Loucy (cell line): ENCODE measurements at regions not wholly inside any gene's neighbourhood (a gene's known extent, or its start where the extent isn't known, plus 50 kb on each side); places are given as distances from the start of the nearest gene placed in this dataset.

ENCODE experiments used
- H2AFZ ChIP-seq: fragments of 200-600 bp; sonication (generic); 2 replicates; pipeline ENCODE4 v1.6.0; 2016; ENCODE audit warnings: antibody characterized with exemption, mild to moderate bottlenecking, low read length, moderate library complexity
- H3F3A ChIP-seq: fragments of 200-600 bp; 2 replicates; pipeline ENCODE4 v1.6.0; 2016; ENCODE audit warnings: antibody characterized with exemption, low read depth, mild to moderate bottlenecking
- H3K27me3 ChIP-seq: fragments of 200-600 bp; sonication (generic); 2 replicates; pipeline ENCODE4 v1.6.1; 2014; ENCODE audit warnings: low read length, mild to moderate bottlenecking; ENCODE audit not compliant: insufficient read depth, poor library complexity, severe bottlenecking
- H3K36me3 ChIP-seq: fragments of 200-600 bp; sonication (generic); 2 replicates; pipeline ENCODE4 v1.6.1; 2016; ENCODE audit warnings: low read length; ENCODE audit not compliant: insufficient read depth
- H3K4me1 ChIP-seq: fragments of 200-600 bp; sonication (generic); 2 replicates; pipeline ENCODE4 v1.5.1; 2014; ENCODE audit warnings: low read length, mild to moderate bottlenecking; ENCODE audit not compliant: insufficient read depth, poor library complexity, severe bottlenecking
- H3K4me2 ChIP-seq: fragments of 200-600 bp; sonication (generic); 2 replicates; pipeline ENCODE4 v1.6.0; 2014; ENCODE audit warnings: antibody characterized with exemption, low read length, low read depth, mild to moderate bottlenecking; ENCODE audit not compliant: poor library complexity, severe bottlenecking
- H3K4me3 ChIP-seq: fragments of 200-600 bp; sonication (generic); 2 replicates; pipeline ENCODE4 v1.5.1; 2014; ENCODE audit warnings: low read length, mild to moderate bottlenecking, mixed read lengths; ENCODE audit not compliant: poor library complexity, severe bottlenecking
- H3K79me2 ChIP-seq: fragments of 200-600 bp; sonication (generic); 2 replicates; pipeline ENCODE4 v1.6.1; 2014; ENCODE audit warnings: low read length; ENCODE audit not compliant: insufficient read depth
- H3K9ac ChIP-seq: fragments of 200-600 bp; sonication (generic); 2 replicates; pipeline ENCODE4 v1.6.0; 2014; ENCODE audit warnings: mild to moderate bottlenecking, low read depth, low read length, moderate library complexity; ENCODE audit not compliant: poor library complexity, severe bottlenecking
- H3K9me2 ChIP-seq: fragments of 200-600 bp; sonication (generic); replicated peaks from 2 replicates; pipeline ENCODE4 v1.6.1; 2016; ENCODE audit warnings: low read depth, low read length, mixed read lengths
- H3K9me3 ChIP-seq: fragments of 200-600 bp; sonication (generic); 2 replicates; pipeline ENCODE4 v1.6.1; 2014; ENCODE audit warnings: mild to moderate bottlenecking, antibody characterized with exemption, low read length, low read depth; ENCODE audit not compliant: insufficient read depth
- H4K20me1 ChIP-seq: fragments of 200-600 bp; sonication (generic); 2 replicates; pipeline ENCODE4 v1.6.0; 2014; ENCODE audit warnings: antibody characterized with exemption, low read length, mild to moderate bottlenecking; ENCODE audit not compliant: insufficient read depth, poor library complexity, severe bottlenecking
- EZH2phosphoT487 ChIP-seq: fragments of 200-600 bp; IDR thresholded peaks from 2 replicates; pipeline ENCODE4 v1.6.1; 2018; ENCODE audit warnings: antibody characterized with exemption, mild to moderate bottlenecking, moderate library complexity, borderline replicate concordance
- TF ChIP-seq, protein P1 (sequence below): fragments of 200-600 bp; sonication (generic); conservative IDR thresholded peaks from 2 replicates; pipeline ENCODE4 v1.5.1; 2014; ENCODE audit warnings: mild to moderate bottlenecking, antibody characterized with exemption, low read length

DNA sequence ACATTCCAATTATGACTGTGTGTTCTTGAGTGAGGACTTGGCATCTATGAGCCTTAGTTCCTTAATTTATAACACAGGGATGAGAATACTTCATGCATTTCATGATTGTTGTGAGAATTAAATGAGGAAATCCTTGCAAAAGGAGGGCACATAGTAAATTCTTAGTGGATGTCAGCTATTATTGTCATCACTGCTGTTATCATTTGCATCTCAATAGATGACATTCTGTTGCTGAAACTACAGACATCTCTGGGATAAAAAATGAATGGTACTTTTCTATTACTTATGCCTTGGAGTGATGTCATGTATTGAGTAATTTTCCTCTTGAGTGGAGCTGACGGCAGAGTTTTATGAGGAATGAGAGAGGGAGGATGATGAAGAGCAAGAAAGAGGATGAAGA lies 184.4 kb upstream of the CDH11 start:
- no peak overlapping the region for H3K4me2 ChIP-seq
- H3K36me3 ChIP-seq: no peaks in the 10 kb centered on the region
- H3K9ac ChIP-seq: no peak overlapping the region
- no peaks in the 10 kb centered on the region for H3F3A ChIP-seq
- no peak overlapping the region for H2AFZ ChIP-seq
- no peaks in the 10 kb centered on the region for H3K27me3 ChIP-seq
- no peak overlapping the region for H3K4me3 ChIP-seq
- no peaks in the 10 kb centered on the region for H4K20me1 ChIP-seq
- no peaks in the 10 kb centered on the region for H3K9me3 ChIP-seq
- H3K9me2 ChIP-seq: no peaks in the 10 kb centered on the region
- no peaks in the 10 kb centered on the region for H3K79me2 ChIP-seq
- H3K4me1 ChIP-seq: no peaks in the 10 kb centered on the region
- TF ChIP-seq, protein P1, sequence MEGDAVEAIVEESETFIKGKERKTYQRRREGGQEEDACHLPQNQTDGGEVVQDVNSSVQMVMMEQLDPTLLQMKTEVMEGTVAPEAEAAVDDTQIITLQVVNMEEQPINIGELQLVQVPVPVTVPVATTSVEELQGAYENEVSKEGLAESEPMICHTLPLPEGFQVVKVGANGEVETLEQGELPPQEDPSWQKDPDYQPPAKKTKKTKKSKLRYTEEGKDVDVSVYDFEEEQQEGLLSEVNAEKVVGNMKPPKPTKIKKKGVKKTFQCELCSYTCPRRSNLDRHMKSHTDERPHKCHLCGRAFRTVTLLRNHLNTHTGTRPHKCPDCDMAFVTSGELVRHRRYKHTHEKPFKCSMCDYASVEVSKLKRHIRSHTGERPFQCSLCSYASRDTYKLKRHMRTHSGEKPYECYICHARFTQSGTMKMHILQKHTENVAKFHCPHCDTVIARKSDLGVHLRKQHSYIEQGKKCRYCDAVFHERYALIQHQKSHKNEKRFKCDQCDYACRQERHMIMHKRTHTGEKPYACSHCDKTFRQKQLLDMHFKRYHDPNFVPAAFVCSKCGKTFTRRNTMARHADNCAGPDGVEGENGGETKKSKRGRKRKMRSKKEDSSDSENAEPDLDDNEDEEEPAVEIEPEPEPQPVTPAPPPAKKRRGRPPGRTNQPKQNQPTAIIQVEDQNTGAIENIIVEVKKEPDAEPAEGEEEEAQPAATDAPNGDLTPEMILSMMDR: no peak
- no peak for TF ChIP-seq EZH2phosphoT487

DNA sequence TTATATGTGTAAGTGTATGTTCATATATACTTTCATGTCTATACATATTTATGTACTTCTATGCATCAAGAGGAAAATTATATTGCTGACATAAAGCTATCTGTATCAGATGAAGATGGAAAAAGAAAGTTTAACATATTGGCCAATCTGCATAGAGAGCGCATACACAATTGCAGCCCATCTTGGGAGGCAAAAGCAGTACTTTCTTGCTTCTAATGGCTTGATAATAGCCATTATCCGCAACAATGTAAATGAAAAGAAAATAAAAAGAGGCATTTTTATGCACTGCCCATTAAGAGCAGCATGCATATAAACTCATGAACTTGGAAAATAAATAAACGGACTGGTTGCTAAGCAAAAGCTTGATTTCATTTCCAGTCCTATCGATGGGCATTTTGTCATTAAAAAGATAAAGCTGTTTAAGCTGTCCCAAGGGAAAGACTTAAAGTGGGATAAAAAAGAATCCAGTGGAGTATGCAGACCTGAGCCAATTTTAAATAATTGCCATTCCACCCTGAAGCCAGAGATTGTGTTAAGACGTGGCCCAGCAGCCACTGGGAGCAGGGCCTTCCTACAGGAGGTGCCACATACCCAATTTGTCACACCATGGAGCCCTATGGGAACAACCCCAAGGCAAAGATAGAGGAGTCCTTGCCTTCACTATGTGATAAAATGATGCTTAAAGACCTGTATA lies 183.6 kb upstream of the CDH11 start:
- TF ChIP-seq EZH2phosphoT487: no peak
- TF ChIP-seq, protein P1: no peak
- Histone ChIP-seq H3K9me3 (no peaks in the 10 kb centered on the region), H3K4me2 (no peak overlapping the region), H3K4me1 (no peaks in the 10 kb centered on the region), H2AFZ (no peak overlapping the region), H3K27me3 (no peaks in the 10 kb centered on the region), H3K4me3 (no peak overlapping the region), H3K79me2 (no peaks in the 10 kb centered on the region), H3K36me3 (no peaks in the 10 kb centered on the region), H3K9ac (no peak overlapping the region), H3F3A (no peaks in the 10 kb centered on the region), H4K20me1 (no peaks in the 10 kb centered on the region), H3K9me2 (no peaks in the 10 kb centered on the region)

DNA sequence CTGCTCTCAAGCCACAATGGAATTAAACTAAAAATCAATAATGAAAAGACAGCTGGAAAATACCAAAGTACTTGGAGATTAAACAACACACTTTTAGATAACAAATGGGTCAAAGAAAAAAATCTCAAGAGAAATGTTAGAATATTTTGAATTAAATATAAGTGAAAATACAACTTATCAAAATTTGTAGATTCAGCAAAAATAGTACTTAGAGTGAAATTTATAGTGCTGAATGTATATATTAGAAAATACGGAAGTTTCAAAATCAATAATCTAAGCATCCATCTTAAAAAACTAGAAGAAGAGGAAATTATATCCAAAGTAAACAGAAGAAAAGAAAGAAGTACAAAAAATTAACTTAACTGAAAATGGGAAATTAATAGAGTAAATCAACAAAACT lies 179.2 kb upstream of the CDH11 start:
- Histone ChIP-seq H3K9me2 (no peaks in the 10 kb centered on the region), H3K36me3 (no peaks in the 10 kb centered on the region), H3K4me1 (no peaks in the 10 kb centered on the region), H4K20me1 (no peaks in the 10 kb centered on the region), H3K79me2 (no peaks in the 10 kb centered on the region), H3K9ac (no peak overlapping the region), H3K27me3 (no peaks in the 10 kb centered on the region), H2AFZ (no peak overlapping the region), H3K4me3 (no peak overlapping the region), H3K4me2 (no peak overlapping the region), H3K9me3 (no peaks in the 10 kb centered on the region; the same call in 1 of the 2 replicates), H3F3A (no peaks in the 10 kb centered on the region)
- TF ChIP-seq, protein P1: no peak
- TF ChIP-seq EZH2phosphoT487: no peak
